Stimulated activated naive CD8-positive, alpha-beta T cell treated with anti-CD3 and anti-CD28 coated beads, Interleukin-15, Interleukin-2, amounts not matched to agents 100 ng/mL and 50 ng/mL, for 24 hours (primary cell): ENCODE measurements at regions not wholly inside any gene's neighbourhood (a gene's known extent, or its start where the extent isn't known, plus 50 kb on each side); places are given as distances from the start of the nearest gene placed in this dataset.

Source experiments
- H3K27ac Mint-ChIP-seq: one replicate; pipeline ENCODE4 v1.8.0; 2021; ENCODE audit warnings: mild to moderate bottlenecking, mixed read lengths
- H3K27me3 Mint-ChIP-seq: one replicate; pipeline ENCODE4 v1.8.0; 2021; ENCODE audit warnings: mixed read lengths
- H3K36me3 Mint-ChIP-seq: one replicate; pipeline ENCODE4 v1.8.0; 2021; ENCODE audit warnings: low read depth, mixed read lengths
- H3K4me1 Mint-ChIP-seq: one replicate; pipeline ENCODE4 v1.8.0; 2021; ENCODE audit warnings: low read depth, mixed read lengths
- H3K4me3 Mint-ChIP-seq: one replicate; pipeline ENCODE4 v1.8.0; 2021; ENCODE audit warnings: mild to moderate bottlenecking, mixed read lengths
- H3K9me3 Mint-ChIP-seq: one replicate; pipeline ENCODE4 v1.8.0; 2021; ENCODE audit warnings: mixed read lengths

- H3K4me1 Mint-ChIP-seq: no peaks in the 10 kb centered on the region
- H3K36me3 Mint-ChIP-seq: no peaks in the 10 kb centered on the region
- no peak overlapping the region for H3K27ac Mint-ChIP-seq
- H3K9me3 Mint-ChIP-seq: no peaks in the 10 kb centered on the region
- H3K4me3 Mint-ChIP-seq: no peak overlapping the region
- H3K27me3 Mint-ChIP-seq: no peaks in the 10 kb centered on the region
These were observed 364.3 kb downstream of the PLPP3 start for GRCh38 chr1:56215086-56215485.

GRCh38 chr1:56213068-56213467, 366.3 kb downstream of the PLPP3 start:
- Mint-ChIP-seq H3K27ac (no peak overlapping the region), H3K4me3 (no peak overlapping the region), H3K4me1 (no peaks in the 10 kb centered on the region)

GRCh38 chr1:56212143-56212542, 367.2 kb downstream of the PLPP3 start:
- Mint-ChIP-seq H3K9me3 (no peaks in the 10 kb centered on the region), H3K4me1 (no peaks in the 10 kb centered on the region), H3K27ac (no peak overlapping the region), H3K4me3 (no peak overlapping the region), H3K36me3 (no peaks in the 10 kb centered on the region), H3K27me3 (no peaks in the 10 kb centered on the region)

More at GRCh38 chr1:56213068-56213467, 366.3 kb downstream of the PLPP3 start:
- H3K36me3 Mint-ChIP-seq: no peaks in the 10 kb centered on the region
- no peaks in the 10 kb centered on the region for H3K9me3 Mint-ChIP-seq
- H3K27me3 Mint-ChIP-seq: no peaks in the 10 kb centered on the region

GRCh38 chr1:56206391-56206790, 373.0 kb downstream of the PLPP3 start:
- Mint-ChIP-seq H3K4me3 (no peak overlapping the region), H3K36me3 (no peaks in the 10 kb centered on the region), H3K27ac (no peak overlapping the region), H3K27me3 (no peaks in the 10 kb centered on the region), H3K4me1 (no peaks in the 10 kb centered on the region), H3K9me3 (no peaks in the 10 kb centered on the region)

- Mint-ChIP-seq H3K4me3 (no peak overlapping the region), H3K9me3 (no peaks in the 10 kb centered on the region), H3K27me3 (no peaks in the 10 kb centered on the region)
These were observed 375.2 kb downstream of the PLPP3 start for GRCh38 chr1:56204206-56204605.

GRCh38 chr1:56202796-56203492, 376.4 kb downstream of the PLPP3 start:
- no peak overlapping the region for H3K4me3 Mint-ChIP-seq
- no peak overlapping the region for H3K27ac Mint-ChIP-seq
- no peaks in the 10 kb centered on the region for H3K4me1 Mint-ChIP-seq
- H3K27me3 Mint-ChIP-seq: no peaks in the 10 kb centered on the region
- H3K36me3 Mint-ChIP-seq: no peaks in the 10 kb centered on the region
- no peaks in the 10 kb centered on the region for H3K9me3 Mint-ChIP-seq

More at GRCh38 chr1:56204206-56204605, 375.2 kb downstream of the PLPP3 start:
- H3K27ac Mint-ChIP-seq: no peak overlapping the region
- H3K36me3 Mint-ChIP-seq: no peaks in the 10 kb centered on the region
- no peaks in the 10 kb centered on the region for H3K4me1 Mint-ChIP-seq

- H3K4me3 Mint-ChIP-seq: no peak overlapping the region
- H3K9me3 Mint-ChIP-seq: no peaks in the 10 kb centered on the region
- H3K27ac Mint-ChIP-seq: no peak overlapping the region
These were observed 377.2 kb downstream of the PLPP3 start for GRCh38 chr1:56202186-56202585.

GRCh38 chr1:56200896-56201295, 378.5 kb downstream of the PLPP3 start:
- Mint-ChIP-seq H3K4me3 (no peak overlapping the region), H3K27ac (no peak overlapping the region), H3K36me3 (no peaks in the 10 kb centered on the region), H3K27me3 (no peaks in the 10 kb centered on the region), H3K9me3 (no peaks in the 10 kb centered on the region), H3K4me1 (no peaks in the 10 kb centered on the region)

More at GRCh38 chr1:56202186-56202585, 377.2 kb downstream of the PLPP3 start:
- no peaks in the 10 kb centered on the region for H3K36me3 Mint-ChIP-seq
- no peaks in the 10 kb centered on the region for H3K4me1 Mint-ChIP-seq
- H3K27me3 Mint-ChIP-seq: no peaks in the 10 kb centered on the region

GRCh38 chr1:56200442-56200841, 378.9 kb downstream of the PLPP3 start:
- Mint-ChIP-seq H3K4me1 (no peaks in the 10 kb centered on the region), H3K27me3 (no peaks in the 10 kb centered on the region)

GRCh38 chr1:56199956-56200355, 379.4 kb downstream of the PLPP3 start:
- no peak overlapping the region for H3K27ac Mint-ChIP-seq
- no peaks in the 10 kb centered on the region for H3K27me3 Mint-ChIP-seq
- H3K36me3 Mint-ChIP-seq: no peaks in the 10 kb centered on the region
- no peak overlapping the region for H3K4me3 Mint-ChIP-seq
- no peaks in the 10 kb centered on the region for H3K4me1 Mint-ChIP-seq
- H3K9me3 Mint-ChIP-seq: no peaks in the 10 kb centered on the region

More at GRCh38 chr1:56200442-56200841, 378.9 kb downstream of the PLPP3 start:
- no peaks in the 10 kb centered on the region for H3K36me3 Mint-ChIP-seq
- no peak overlapping the region for H3K4me3 Mint-ChIP-seq
- no peak overlapping the region for H3K27ac Mint-ChIP-seq
- H3K9me3 Mint-ChIP-seq: no peaks in the 10 kb centered on the region

GRCh38 chr1:56199061-56199460, 380.3 kb downstream of the PLPP3 start:
- H3K36me3 Mint-ChIP-seq: no peaks in the 10 kb centered on the region
- H3K27ac Mint-ChIP-seq: no peak overlapping the region
- no peaks in the 10 kb centered on the region for H3K9me3 Mint-ChIP-seq
- H3K4me1 Mint-ChIP-seq: no peaks in the 10 kb centered on the region
- H3K27me3 Mint-ChIP-seq: no peaks in the 10 kb centered on the region
- H3K4me3 Mint-ChIP-seq: no peak overlapping the region

GRCh38 chr1:56197946-56198345, 381.4 kb downstream of the PLPP3 start:
- no peak overlapping the region for H3K27ac Mint-ChIP-seq
- no peaks in the 10 kb centered on the region for H3K9me3 Mint-ChIP-seq
- no peaks in the 10 kb centered on the region for H3K36me3 Mint-ChIP-seq
- H3K27me3 Mint-ChIP-seq: no peaks in the 10 kb centered on the region
- H3K4me1 Mint-ChIP-seq: no peaks in the 10 kb centered on the region
- H3K4me3 Mint-ChIP-seq: no peak overlapping the region

- no peaks in the 10 kb centered on the region for H3K9me3 Mint-ChIP-seq
- H3K4me1 Mint-ChIP-seq: no peaks in the 10 kb centered on the region
- H3K27me3 Mint-ChIP-seq: no peaks in the 10 kb centered on the region
- no peaks in the 10 kb centered on the region for H3K36me3 Mint-ChIP-seq
- H3K27ac Mint-ChIP-seq: no peak overlapping the region
- H3K4me3 Mint-ChIP-seq: no peak overlapping the region
These were observed 382.5 kb downstream of the PLPP3 start for GRCh38 chr1:56196839-56197238.

GRCh38 chr1:56194701-56195300, 384.6 kb downstream of the PLPP3 start:
- Mint-ChIP-seq H3K27ac (no peak overlapping the region), H3K4me3 (no peak overlapping the region), H3K9me3 (no peaks in the 10 kb centered on the region), H3K4me1 (no peaks in the 10 kb centered on the region), H3K36me3 (no peaks in the 10 kb centered on the region), H3K27me3 (peaks cover 4% of the 10 kb centered on the region)

- no peaks in the 10 kb centered on the region for H3K9me3 Mint-ChIP-seq
These were observed 385.7 kb downstream of the PLPP3 start for GRCh38 chr1:56193656-56194055.

GRCh38 chr1:56191369-56191768, 388.0 kb downstream of the PLPP3 start:
- Mint-ChIP-seq H3K27me3 (peaks cover 4% of the 10 kb centered on the region), H3K4me3 (no peak overlapping the region), H3K36me3 (no peaks in the 10 kb centered on the region), H3K27ac (no peak overlapping the region), H3K9me3 (no peaks in the 10 kb centered on the region), H3K4me1 (no peaks in the 10 kb centered on the region)

More at GRCh38 chr1:56193656-56194055, 385.7 kb downstream of the PLPP3 start:
- Mint-ChIP-seq H3K27ac (no peak overlapping the region), H3K36me3 (no peaks in the 10 kb centered on the region), H3K27me3 (peaks cover 4% of the 10 kb centered on the region), H3K4me3 (no peak overlapping the region), H3K4me1 (no peaks in the 10 kb centered on the region)
